ENCODE measurements at regions not wholly inside any gene's neighbourhood (a gene's known extent, or its start where the extent isn't known, plus 50 kb on each side); places are given as distances from the start of the nearest gene placed in this dataset.

- TF ChIP-seq CTCF (IDR thresholded peaks at IDR 0.05; ENCODE audit: insufficient read depth, low read length, poor library complexity, severe bottlenecking) = no peak
- no peak for TF ChIP-seq EZH2phosphoT487 (conservative IDR thresholded peaks at IDR 0.05; ENCODE audit: low read length)
Observed at GRCh38 chr22:23002612-23003180, 67.6 kb upstream of the GNAZ start.
